ENCODE measurements at regions not wholly inside any gene's neighbourhood (a gene's known extent, or its start where the extent isn't known, plus 50 kb on each side); places are given as distances from the start of the nearest gene placed in this dataset.

GRCh38 chr3:180329187-180329586 is 272.8 kb upstream of the TTC14 start:
- no peak overlapping the region for H3K4me3 ChIP-seq (ENCODE audit: low read depth, low read length)
- no peak for DNase-seq (ENCODE audit: low read depth)
- ChIA-PET POLR2A (no interaction called here), CTCF (no interaction called here)
- no peaks in the 10 kb centered on the region for H3K36me3 ChIP-seq (ENCODE audit: control insufficient read depth, insufficient read depth, low read length)
- no peaks in the 10 kb centered on the region for H3K27me3 ChIP-seq (ENCODE audit: control insufficient read depth, insufficient read depth, low read length)
- no peak for TF ChIP-seq CTCF (IDR thresholded peaks at IDR 0.05; ENCODE audit: insufficient read depth, low read depth, low read length)

- POLR2A ChIA-PET = no interaction called here
- no peak for TF ChIP-seq CTCF (IDR thresholded peaks at IDR 0.05; ENCODE audit: insufficient read depth, low read depth, low read length)
- Histone ChIP-seq H3K27me3 (ENCODE audit: control insufficient read depth, insufficient read depth, low read length) (no peaks in the 10 kb centered on the region), H3K36me3 (ENCODE audit: control insufficient read depth, insufficient read depth, low read length) (no peaks in the 10 kb centered on the region), H3K4me3 (ENCODE audit: low read depth, low read length) (no peak overlapping the region)
- DNase-seq (ENCODE audit: low read depth) = no peak
- CTCF ChIA-PET = no interaction called here
These were observed 272.1 kb upstream of the TTC14 start for GRCh38 chr3:180329847-180330246.

DNA sequence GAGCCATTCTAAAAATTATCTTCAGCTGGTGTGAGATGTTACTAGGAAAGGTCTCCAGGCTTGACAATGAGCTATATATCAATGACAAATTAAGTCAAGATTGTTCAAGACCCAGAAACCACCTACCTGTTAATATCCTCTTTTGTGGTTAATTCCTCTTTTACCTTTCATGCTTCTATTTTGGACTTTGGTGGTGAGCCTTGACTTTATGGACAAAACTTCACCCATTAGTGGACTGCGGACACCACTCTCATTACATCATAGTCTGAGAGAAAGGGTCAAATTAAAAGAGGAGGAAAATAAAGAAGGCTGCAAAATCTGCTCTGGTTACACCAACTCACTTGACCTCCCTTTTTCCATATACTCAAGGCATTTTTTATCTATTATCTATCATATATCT is 271.5 kb upstream of the TTC14 start:
- TF ChIP-seq CTCF (IDR thresholded peaks at IDR 0.05; ENCODE audit: insufficient read depth, low read depth, low read length) = no peak
- ChIA-PET POLR2A (no interaction called here), CTCF (no interaction called here)
- no peak for DNase-seq (ENCODE audit: low read depth)
- Histone ChIP-seq H3K27me3 (ENCODE audit: control insufficient read depth, insufficient read depth, low read length) (no peaks in the 10 kb centered on the region), H3K4me3 (ENCODE audit: low read depth, low read length) (no peak overlapping the region), H3K36me3 (ENCODE audit: control insufficient read depth, insufficient read depth, low read length) (no peaks in the 10 kb centered on the region)

DNA sequence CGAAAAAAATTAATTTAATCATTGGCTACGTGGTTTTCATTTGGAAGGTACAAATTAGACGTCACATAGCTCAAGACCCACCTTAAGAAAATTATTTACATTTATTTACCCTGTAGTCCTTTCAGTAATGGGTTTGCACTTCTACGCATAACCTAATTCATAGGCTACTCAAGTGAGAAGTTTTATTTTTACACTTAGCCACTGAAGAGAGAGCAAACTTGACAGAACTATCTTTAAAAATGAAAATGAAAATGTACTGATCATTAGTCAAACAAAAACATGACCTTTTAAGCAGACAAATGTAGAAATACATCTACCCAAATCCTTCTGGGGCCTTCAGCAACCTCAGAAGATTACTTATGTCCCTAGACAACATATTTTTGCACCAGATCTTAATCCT is 269.4 kb upstream of the TTC14 start:
- H3K36me3 ChIP-seq (ENCODE audit: control insufficient read depth, insufficient read depth, low read length) = no peaks in the 10 kb centered on the region
- no peak for TF ChIP-seq CTCF (IDR thresholded peaks at IDR 0.05; ENCODE audit: insufficient read depth, low read depth, low read length)
- no peak overlapping the region for H3K4me3 ChIP-seq (ENCODE audit: low read depth, low read length)
- ChIA-PET CTCF (no interaction called here), POLR2A (no interaction called here)
- DNase-seq (ENCODE audit: low read depth) = no peak
- no peaks in the 10 kb centered on the region for H3K27me3 ChIP-seq (ENCODE audit: control insufficient read depth, insufficient read depth, low read length)

GRCh38 chr3:180335050-180335449 is 266.9 kb upstream of the TTC14 start:
- Histone ChIP-seq H3K27me3 (ENCODE audit: control insufficient read depth, insufficient read depth, low read length) (no peaks in the 10 kb centered on the region), H3K36me3 (ENCODE audit: control insufficient read depth, insufficient read depth, low read length) (no peaks in the 10 kb centered on the region), H3K4me3 (ENCODE audit: low read depth, low read length) (no peak overlapping the region)
- DNase-seq (ENCODE audit: low read depth) = no peak
- ChIA-PET POLR2A (no interaction called here), CTCF (no interaction called here)
- no peak for TF ChIP-seq CTCF (IDR thresholded peaks at IDR 0.05; ENCODE audit: insufficient read depth, low read depth, low read length)

All from BJ (cell line).